ENCODE measurements at regions not wholly inside any gene's neighbourhood (a gene's known extent, or its start where the extent isn't known, plus 50 kb on each side); places are given as distances from the start of the nearest gene placed in this dataset.

DNA sequence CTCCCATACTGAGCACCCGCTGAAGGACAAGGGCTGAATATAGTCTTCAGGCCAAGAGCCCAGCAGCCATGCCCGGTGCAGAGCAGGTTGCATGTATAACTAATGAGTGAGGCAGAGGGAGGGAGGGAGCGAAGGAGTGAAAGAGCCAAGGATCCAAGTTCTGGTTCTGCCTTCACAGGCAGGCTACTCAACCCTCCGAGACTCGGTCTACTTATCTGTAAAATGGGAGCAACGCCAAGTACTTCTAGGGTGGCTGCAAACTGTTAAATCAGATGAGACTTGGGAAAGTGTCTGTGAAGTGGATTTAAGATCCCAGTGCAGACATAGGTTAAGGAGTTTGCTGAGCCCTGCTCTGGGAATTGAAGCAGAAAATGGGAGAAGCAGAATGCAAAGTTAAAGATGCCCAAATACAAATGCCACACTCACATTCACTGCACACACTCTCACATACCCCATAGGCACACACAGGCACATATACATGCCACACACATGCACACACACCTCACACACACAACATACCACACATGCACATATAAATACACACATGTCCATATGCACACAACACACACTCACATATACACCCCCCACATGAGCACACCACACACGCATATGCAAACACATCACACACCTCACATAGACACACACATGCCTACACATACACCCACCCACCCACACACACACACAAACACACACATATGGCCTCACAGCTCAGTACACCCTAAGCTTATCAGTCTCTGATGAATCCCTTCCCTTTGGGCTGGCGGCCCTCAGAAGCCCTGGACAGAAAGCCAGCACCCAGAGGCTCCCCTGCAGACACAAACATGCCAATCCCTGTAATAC, 76.7 kb downstream of the PITPNM2 start:
- peaks cover 36% of the 10 kb centered on the region for H3K4me1 Mint-ChIP-seq

GRCh38 chr12:123073292-123073691, 77.6 kb downstream of the PITPNM2 start:
- Mint-ChIP-seq H3K4me1 (peaks cover 36% of the 10 kb centered on the region), H3K27ac (no peak overlapping the region), H3K4me3 (no peak overlapping the region), H3K27me3 (no peaks in the 10 kb centered on the region), H3K36me3 (ENCODE audit: low read depth) (no peaks in the 10 kb centered on the region)
- ATAC-seq (no peak), DNase-seq (no peak)
- H3K9me3 ChIP-seq (ENCODE audit: control insufficient read depth, low read length, poor library complexity, severe bottlenecking) = no peaks in the 10 kb centered on the region

More for the DNA sequence above, 76.7 kb downstream of the PITPNM2 start:
- no peaks in the 10 kb centered on the region for H3K36me3 Mint-ChIP-seq (ENCODE audit: low read depth)
- ATAC-seq (no peak), DNase-seq (no peak)
- H3K27me3 Mint-ChIP-seq = no peaks in the 10 kb centered on the region
- H3K4me3 Mint-ChIP-seq = peak overlapping the region; percentile 92
- peak overlapping the region; percentile 94 for H3K27ac Mint-ChIP-seq
- H3K9me3 ChIP-seq (ENCODE audit: control insufficient read depth, low read length, poor library complexity, severe bottlenecking) = no peaks in the 10 kb centered on the region

DNA sequence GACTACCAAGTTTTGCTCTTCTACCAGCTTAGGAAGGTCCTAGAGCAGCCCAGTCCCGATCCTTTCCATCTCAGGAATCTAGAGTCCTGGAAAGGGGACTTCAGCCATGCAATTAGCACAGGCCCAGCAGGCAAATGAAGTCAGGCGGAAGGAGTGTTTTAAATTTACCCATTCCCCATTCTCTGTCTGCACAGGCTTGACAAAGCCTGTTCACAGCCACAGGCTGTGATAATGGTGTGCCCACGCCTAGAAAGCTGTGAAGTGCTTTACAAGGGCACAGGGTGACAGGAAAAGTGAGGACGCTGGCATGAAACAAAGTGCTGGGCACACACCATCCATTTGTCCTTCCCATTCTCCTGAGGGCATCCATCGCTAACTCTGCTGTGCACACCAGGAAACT, 79.0 kb downstream of the PITPNM2 start:
- DNase-seq = no peak
- ATAC-seq = no peak

DNA sequence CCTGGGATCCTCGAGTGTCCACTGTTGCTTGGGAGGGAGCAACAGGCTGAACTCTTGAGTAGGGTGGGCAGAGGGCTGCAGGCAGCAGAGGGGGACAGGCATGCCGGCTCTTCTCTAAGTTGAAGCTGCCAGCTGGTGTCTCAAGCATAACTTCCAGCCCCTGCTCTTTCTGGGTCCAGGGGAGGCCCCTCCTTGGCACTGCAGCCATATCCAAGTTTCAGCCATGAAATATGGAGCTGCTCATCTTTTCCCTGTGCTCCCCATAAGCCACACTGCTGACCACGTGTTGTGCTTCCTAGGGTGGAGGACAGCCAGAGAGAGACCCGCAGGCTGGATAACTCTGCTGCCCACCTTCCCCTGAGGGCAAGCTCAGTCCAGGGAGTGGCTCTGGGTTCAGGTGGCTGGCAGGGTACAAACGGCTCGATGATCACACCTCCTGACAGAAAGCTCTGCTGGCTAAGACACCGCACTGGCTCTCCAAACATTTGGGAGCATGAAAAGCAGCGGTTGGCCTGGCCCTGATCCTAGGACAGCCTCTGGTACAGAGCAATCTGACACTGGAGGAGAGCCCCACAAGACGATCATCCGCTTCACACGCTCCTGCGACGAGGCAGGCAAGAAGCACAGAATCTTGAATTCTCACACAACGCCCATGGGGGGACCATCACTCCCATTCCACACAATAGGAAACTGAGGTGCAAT, 79.6 kb downstream of the PITPNM2 start:
- H3K9me3 ChIP-seq (ENCODE audit: control insufficient read depth, low read length, poor library complexity, severe bottlenecking) = no peaks in the 10 kb centered on the region
- no peaks in the 10 kb centered on the region for H3K27me3 Mint-ChIP-seq
- H3K4me3 Mint-ChIP-seq = no peak overlapping the region
- ATAC-seq = no peak
- no peak overlapping the region for H3K27ac Mint-ChIP-seq
- H3K4me1 Mint-ChIP-seq = peaks cover 32% of the 10 kb centered on the region
- no peaks in the 10 kb centered on the region for H3K36me3 Mint-ChIP-seq (ENCODE audit: low read depth)
- DNase-seq = no peak

More for the DNA sequence above, 79.0 kb downstream of the PITPNM2 start:
- H3K27me3 Mint-ChIP-seq = no peaks in the 10 kb centered on the region
- H3K9me3 ChIP-seq (ENCODE audit: control insufficient read depth, low read length, poor library complexity, severe bottlenecking) = no peaks in the 10 kb centered on the region
- H3K27ac Mint-ChIP-seq = no peak overlapping the region
- no peak overlapping the region for H3K4me3 Mint-ChIP-seq
- no peaks in the 10 kb centered on the region for H3K36me3 Mint-ChIP-seq (ENCODE audit: low read depth)
- H3K4me1 Mint-ChIP-seq = peaks cover 38% of the 10 kb centered on the region

- Mint-ChIP-seq H3K27me3 (no peaks in the 10 kb centered on the region), H3K4me3 (no peak overlapping the region), H3K4me1 (peaks cover 32% of the 10 kb centered on the region), H3K36me3 (ENCODE audit: low read depth) (no peaks in the 10 kb centered on the region), H3K27ac (no peak overlapping the region)
- DNase-seq = no peak
- no peak for ATAC-seq
- H3K9me3 ChIP-seq (ENCODE audit: control insufficient read depth, low read length, poor library complexity, severe bottlenecking) = no peaks in the 10 kb centered on the region
These were observed 80.4 kb downstream of the PITPNM2 start for GRCh38 chr12:123070267-123071081.

- no peak for ATAC-seq
- Mint-ChIP-seq H3K4me1 (peaks cover 24% of the 10 kb centered on the region), H3K27me3 (no peaks in the 10 kb centered on the region), H3K4me3 (no peak overlapping the region), H3K36me3 (ENCODE audit: low read depth) (no peaks in the 10 kb centered on the region), H3K27ac (no peak overlapping the region)
- H3K9me3 ChIP-seq (ENCODE audit: control insufficient read depth, low read length, poor library complexity, severe bottlenecking) = no peaks in the 10 kb centered on the region
- no peak for DNase-seq
These were observed 81.2 kb downstream of the PITPNM2 start for GRCh38 chr12:123069436-123070266.

DNA sequence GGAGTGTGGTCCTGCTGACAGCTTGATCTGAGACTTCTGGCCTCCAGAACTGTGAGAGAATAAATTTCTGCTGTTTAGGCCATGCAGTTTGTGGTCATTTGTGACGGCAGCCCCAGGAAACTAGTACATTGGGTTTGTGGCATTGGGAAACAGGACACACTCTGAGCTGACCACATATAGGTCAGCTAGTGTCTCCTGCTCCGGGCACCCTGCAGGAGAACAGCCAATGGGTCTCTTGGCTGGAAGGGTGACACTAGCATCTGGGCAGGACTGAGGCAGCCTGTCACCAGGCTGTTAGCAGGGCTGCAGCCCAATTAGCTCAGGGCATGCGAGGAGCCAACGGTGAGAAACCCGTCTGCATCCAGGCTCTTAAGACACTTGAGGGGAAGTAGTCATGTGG, 83.2 kb downstream of the PITPNM2 start:
- DNase-seq (no peak), ATAC-seq (no peak)
- Mint-ChIP-seq H3K27ac (no peak overlapping the region), H3K27me3 (no peaks in the 10 kb centered on the region), H3K4me1 (peaks cover 15% of the 10 kb centered on the region), H3K36me3 (ENCODE audit: low read depth) (no peaks in the 10 kb centered on the region), H3K4me3 (no peak overlapping the region)
- no peaks in the 10 kb centered on the region for H3K9me3 ChIP-seq (ENCODE audit: control insufficient read depth, low read length, poor library complexity, severe bottlenecking)

- H3K4me3 Mint-ChIP-seq = no peak overlapping the region
- no peak for DNase-seq
- H3K9me3 ChIP-seq (ENCODE audit: control insufficient read depth, low read length, poor library complexity, severe bottlenecking) = no peaks in the 10 kb centered on the region
- no peaks in the 10 kb centered on the region for H3K36me3 Mint-ChIP-seq (ENCODE audit: low read depth)
- H3K27me3 Mint-ChIP-seq = no peaks in the 10 kb centered on the region
- peaks cover 13% of the 10 kb centered on the region for H3K4me1 Mint-ChIP-seq
- H3K27ac Mint-ChIP-seq = no peak overlapping the region
- no peak for ATAC-seq
These were observed 84.5 kb downstream of the PITPNM2 start for GRCh38 chr12:123066384-123066710.

GRCh38 chr12:123065676-123066383, 85.1 kb downstream of the PITPNM2 start:
- no peak overlapping the region for H3K4me3 Mint-ChIP-seq
- no peaks in the 10 kb centered on the region for H3K27me3 Mint-ChIP-seq
- DNase-seq (no peak), ATAC-seq (no peak)
- no peaks in the 10 kb centered on the region for H3K36me3 Mint-ChIP-seq (ENCODE audit: low read depth)
- H3K27ac Mint-ChIP-seq = no peak overlapping the region
- peaks cover 13% of the 10 kb centered on the region for H3K4me1 Mint-ChIP-seq
- H3K9me3 ChIP-seq (ENCODE audit: control insufficient read depth, low read length, poor library complexity, severe bottlenecking) = no peaks in the 10 kb centered on the region

DNA sequence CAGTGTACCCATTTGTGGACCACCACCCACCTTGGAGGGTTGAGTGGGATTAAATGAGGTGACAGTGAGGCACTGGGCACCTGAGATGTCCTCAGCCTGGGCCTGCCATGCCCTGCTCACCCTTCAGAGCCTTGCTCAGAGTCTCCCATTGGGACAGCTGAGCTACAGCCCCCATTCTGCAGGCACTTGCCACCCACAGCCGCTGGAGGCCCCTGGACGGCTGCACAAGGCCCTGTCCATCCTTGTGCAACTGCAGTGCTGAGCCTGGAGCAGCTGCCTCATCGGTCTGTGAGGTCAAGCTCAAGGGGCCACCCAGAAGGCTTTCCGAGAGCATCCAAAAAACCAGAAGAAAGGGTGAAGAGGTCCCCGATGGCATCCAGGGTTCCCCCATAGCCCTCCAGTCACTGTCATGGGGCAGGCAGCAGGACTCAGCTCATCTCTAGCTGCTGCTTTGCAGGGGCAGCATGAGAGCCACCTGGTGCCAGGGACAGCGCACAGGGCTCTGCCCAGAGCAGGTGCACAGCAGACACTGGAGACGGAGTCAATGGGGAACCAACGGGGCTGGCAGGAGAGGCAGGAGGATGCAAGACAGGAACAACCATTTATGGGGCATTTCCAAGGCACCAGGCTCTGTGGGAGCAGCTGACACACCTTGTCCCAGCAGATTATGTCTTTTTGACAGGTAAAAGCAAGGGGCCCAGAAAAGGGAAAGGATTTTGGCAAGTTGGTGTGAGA, 84.6 kb downstream of the ARL6IP4 start:
- no peaks in the 10 kb centered on the region for H3K27me3 Mint-ChIP-seq
- no peaks in the 10 kb centered on the region for H3K36me3 Mint-ChIP-seq (ENCODE audit: low read depth)
- no peak overlapping the region for H3K27ac Mint-ChIP-seq
- no peaks in the 10 kb centered on the region for H3K9me3 ChIP-seq (ENCODE audit: control insufficient read depth, low read length, poor library complexity, severe bottlenecking)
- peaks cover 13% of the 10 kb centered on the region for H3K4me1 Mint-ChIP-seq
- no peak for ATAC-seq
- no peak for DNase-seq
- H3K4me3 Mint-ChIP-seq = no peak overlapping the region

DNA sequence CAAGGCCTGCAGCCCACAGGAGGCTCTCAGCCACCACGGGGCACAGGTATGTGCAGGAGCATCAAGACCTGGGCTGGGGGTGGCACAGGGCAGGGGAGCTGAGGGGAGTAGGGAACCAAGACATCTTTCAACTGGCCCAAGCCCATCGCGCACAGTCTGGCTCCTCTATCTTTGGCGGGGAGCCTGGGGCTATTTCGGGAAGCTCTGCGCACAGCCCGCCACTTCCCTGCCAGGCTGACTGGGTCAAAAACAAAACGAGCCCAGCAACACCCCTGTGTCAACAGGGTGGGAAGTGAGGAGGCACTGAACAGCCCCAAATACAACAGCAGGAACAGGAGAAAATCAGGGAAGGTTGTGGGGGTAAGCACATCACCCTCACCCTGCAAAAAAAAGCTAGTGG, 83.9 kb downstream of the ARL6IP4 start:
- H3K27ac Mint-ChIP-seq = no peak overlapping the region
- H3K4me1 Mint-ChIP-seq = peaks cover 13% of the 10 kb centered on the region
- no peak for ATAC-seq
- H3K4me3 Mint-ChIP-seq = no peak overlapping the region
- no peaks in the 10 kb centered on the region for H3K27me3 Mint-ChIP-seq
- H3K36me3 Mint-ChIP-seq (ENCODE audit: low read depth) = no peaks in the 10 kb centered on the region
- no peaks in the 10 kb centered on the region for H3K9me3 ChIP-seq (ENCODE audit: control insufficient read depth, low read length, poor library complexity, severe bottlenecking)
- DNase-seq = no peak

DNA sequence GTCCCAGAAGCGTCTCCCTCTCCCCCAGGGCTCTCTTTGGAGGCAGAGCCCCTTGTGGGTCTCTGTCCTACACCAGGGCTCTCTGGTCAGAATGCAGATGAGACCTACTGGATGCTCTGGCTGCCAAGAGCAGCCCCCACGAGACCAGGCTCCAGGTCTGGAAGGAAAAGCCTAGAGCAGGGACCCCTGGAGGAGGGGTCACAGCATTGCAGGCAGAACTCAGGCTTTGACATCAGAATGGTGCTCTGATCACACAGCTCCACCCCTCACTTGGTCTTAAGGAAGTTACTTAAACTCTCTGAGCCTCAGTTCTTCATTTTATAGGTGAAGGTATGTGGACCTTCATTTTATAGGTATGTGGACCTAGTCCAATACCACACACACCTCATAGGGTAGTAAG, 83.1 kb downstream of the ARL6IP4 start:
- Mint-ChIP-seq H3K27me3 (no peaks in the 10 kb centered on the region), H3K36me3 (ENCODE audit: low read depth) (no peaks in the 10 kb centered on the region), H3K27ac (no peak overlapping the region), H3K4me3 (no peak overlapping the region), H3K4me1 (peaks cover 13% of the 10 kb centered on the region)
- ATAC-seq = no peak
- H3K9me3 ChIP-seq (ENCODE audit: control insufficient read depth, low read length, poor library complexity, severe bottlenecking) = no peaks in the 10 kb centered on the region
- no peak for DNase-seq

Data from T-helper 17 cell (primary cell).